ENCODE measurements at regions not wholly inside any gene's neighbourhood (a gene's known extent, or its start where the extent isn't known, plus 50 kb on each side); places are given as distances from the start of the nearest gene placed in this dataset.

- H3F3A ChIP-seq (replicated peaks; ENCODE audit: insufficient read depth) = no peaks in the 10 kb centered on the region
- H3K9me2 ChIP-seq = no peaks in the 10 kb centered on the region
- H3K4me3 ChIP-seq (ENCODE audit: low read depth in 2 of 2, low read length in 1 of 2) = no peak overlapping the region
- ChIA-PET POLR2A (no interaction called here), CTCF (no interaction called here)
- no peaks in the 10 kb centered on the region for H4K20me1 ChIP-seq (ENCODE audit: insufficient read depth)
- H3K27me3 ChIP-seq (ENCODE audit: insufficient read depth) = no peaks in the 10 kb centered on the region
- H3K79me2 ChIP-seq (ENCODE audit: insufficient read depth) = no peaks in the 10 kb centered on the region
- WGBS (ENCODE audit: low lambda C conversion rate) = 92% methylated on average over 4 of the region's 6 CpGs
- no peak for DNase-seq
- no peak overlapping the region for H3K27ac ChIP-seq (ENCODE audit: low read depth in 2 of 2, low read length in 1 of 2)
- H3K9ac ChIP-seq = no peak overlapping the region
- no peaks in the 10 kb centered on the region for H3K36me3 ChIP-seq (replicated peaks in 1 of 2; ENCODE audit: control insufficient read depth in 1 of 2, insufficient read depth in 2 of 2, low read length in 1 of 2)
- no peaks in the 10 kb centered on the region for H3K4me1 ChIP-seq (ENCODE audit: control insufficient read depth in 1 of 2, insufficient read depth in 2 of 2, low read depth in 1 of 2, low read length in 1 of 2)
- no peak for TF ChIP-seq TCF12 (IDR thresholded peaks at IDR 0.05)
- no peak for TF ChIP-seq EZH2phosphoT487 (IDR thresholded peaks at IDR 0.05; ENCODE audit: borderline replicate concordance, low read depth)
- H3K4me2 ChIP-seq = no peak overlapping the region
- H2AFZ ChIP-seq (ENCODE audit: low read depth) = no peak overlapping the region
- H3K9me3 ChIP-seq = no peaks in the 10 kb centered on the region
Measured at GRCh38 chr3:106255870-106256248, 387.0 kb upstream of the CBLB start.

GRCh38 chr3:106256249-106256957 lies 387.6 kb upstream of the CBLB start:
- POLR2A ChIA-PET = no interaction called here
- DNase-seq = no peak
- no peaks in the 10 kb centered on the region for H3K36me3 ChIP-seq (replicated peaks in 1 of 2; ENCODE audit: control insufficient read depth in 1 of 2, insufficient read depth in 2 of 2, low read length in 1 of 2)
- H3K4me1 ChIP-seq (ENCODE audit: control insufficient read depth in 1 of 2, insufficient read depth in 2 of 2, low read depth in 1 of 2, low read length in 1 of 2) = no peaks in the 10 kb centered on the region
- no peaks in the 10 kb centered on the region for H3K9me2 ChIP-seq
- H3K27me3 ChIP-seq (ENCODE audit: insufficient read depth) = no peaks in the 10 kb centered on the region
- H3K4me2 ChIP-seq = no peak overlapping the region
- H3K79me2 ChIP-seq (ENCODE audit: insufficient read depth) = no peaks in the 10 kb centered on the region
- H2AFZ ChIP-seq (ENCODE audit: low read depth) = no peak overlapping the region
- CTCF ChIA-PET = no interaction called here
- H3K4me3 ChIP-seq (ENCODE audit: low read depth in 2 of 2, low read length in 1 of 2) = no peak overlapping the region
- H3F3A ChIP-seq (replicated peaks; ENCODE audit: insufficient read depth) = no peaks in the 10 kb centered on the region
- no peaks in the 10 kb centered on the region for H3K9me3 ChIP-seq
- no peaks in the 10 kb centered on the region for H4K20me1 ChIP-seq (ENCODE audit: insufficient read depth)
- no peak overlapping the region for H3K27ac ChIP-seq (ENCODE audit: low read depth in 2 of 2, low read length in 1 of 2)
- TF ChIP-seq, protein P1, sequence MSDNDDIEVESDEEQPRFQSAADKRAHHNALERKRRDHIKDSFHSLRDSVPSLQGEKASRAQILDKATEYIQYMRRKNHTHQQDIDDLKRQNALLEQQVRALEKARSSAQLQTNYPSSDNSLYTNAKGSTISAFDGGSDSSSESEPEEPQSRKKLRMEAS (IDR thresholded peaks at IDR 0.05; ENCODE audit: low read depth) = no peak
- TF ChIP-seq RCOR1 (IDR thresholded peaks at IDR 0.05; ENCODE audit: low read length) (no peak), REST (IDR thresholded peaks at IDR 0.05; ENCODE audit: low read depth, low read length) (no peak), RXRA (IDR thresholded peaks at IDR 0.05; ENCODE audit: borderline replicate concordance, low read depth) (no peak), FOXM1 (IDR thresholded peaks at IDR 0.05; ENCODE audit: low read depth) (no peak)
- no peak overlapping the region for H3K9ac ChIP-seq
- 83% methylated on average over 10 of the region's 11 CpGs for WGBS (ENCODE audit: low lambda C conversion rate)

- no peak for DNase-seq
- Histone ChIP-seq H3F3A (replicated peaks; ENCODE audit: insufficient read depth) (no peaks in the 10 kb centered on the region), H3K27ac (ENCODE audit: low read depth in 2 of 2, low read length in 1 of 2) (no peak overlapping the region), H3K9me2 (no peaks in the 10 kb centered on the region), H4K20me1 (ENCODE audit: insufficient read depth) (no peaks in the 10 kb centered on the region), H3K4me3 (ENCODE audit: low read depth in 2 of 2, low read length in 1 of 2) (no peak overlapping the region), H2AFZ (ENCODE audit: low read depth) (no peak overlapping the region), H3K36me3 (replicated peaks in 1 of 2; ENCODE audit: control insufficient read depth in 1 of 2, insufficient read depth in 2 of 2, low read length in 1 of 2) (no peaks in the 10 kb centered on the region), H3K4me1 (ENCODE audit: control insufficient read depth in 1 of 2, insufficient read depth in 2 of 2, low read depth in 1 of 2, low read length in 1 of 2) (no peaks in the 10 kb centered on the region), H3K9me3 (no peaks in the 10 kb centered on the region), H3K79me2 (ENCODE audit: insufficient read depth) (no peaks in the 10 kb centered on the region), H3K27me3 (ENCODE audit: insufficient read depth) (no peaks in the 10 kb centered on the region), H3K9ac (no peak overlapping the region), H3K4me2 (no peak overlapping the region)
- 92% methylated on average over 3 of the region's 3 CpGs for WGBS (ENCODE audit: low lambda C conversion rate)
- ChIA-PET CTCF (interaction anchor here (0.9 kb wide), 1 partner anchor 26 kb away, joined by 3 read pairs; no protein-coding TSS in a partner anchor), POLR2A (no interaction called here)
- TF ChIP-seq REST (IDR thresholded peaks at IDR 0.05; ENCODE audit: low read depth, low read length) = no peak
- TF ChIP-seq IRF3 (IDR thresholded peaks at IDR 0.05; ENCODE audit: low read depth, low read length) = no peak
- no peak for TF ChIP-seq SIN3A (IDR thresholded peaks at IDR 0.05; ENCODE audit: borderline replicate concordance, low read depth, low read length)
- TF ChIP-seq, protein P1 (IDR thresholded peaks at IDR 0.05; ENCODE audit: low read depth) = no peak
- TF ChIP-seq MXI1 (IDR thresholded peaks at IDR 0.05; ENCODE audit: low read depth, low read length) = no peak
Measured at GRCh38 chr3:106257172-106257571, 388.4 kb upstream of the CBLB start.

Measured in SK-N-SH (cell line).